ENCODE measurements at regions not wholly inside any gene's neighbourhood (a gene's known extent, or its start where the extent isn't known, plus 50 kb on each side); places are given as distances from the start of the nearest gene placed in this dataset.

GRCh38 chr10:24118246-24118645 is 90.7 kb upstream of the KIAA1217 start:
- no peaks in the 10 kb centered on the region for H3K9me3 ChIP-seq (ENCODE audit: control insufficient read depth, insufficient read depth, low read depth, low read length)
- H2AFZ ChIP-seq (ENCODE audit: low read length), result no peak overlapping the region
- H3K4me1 ChIP-seq (ENCODE audit: control insufficient read depth, extremely low read depth, insufficient read depth, low read length), result no peaks in the 10 kb centered on the region
- no peaks in the 10 kb centered on the region for H3K36me3 ChIP-seq (ENCODE audit: control insufficient read depth, insufficient read depth, low read length)
- peak in 1 of 2 donors; percentile 1 for DNase-seq (ENCODE audit: low read depth in 2 of 2)
- no peak overlapping the region for H3K9ac ChIP-seq (ENCODE audit: insufficient read depth, low read length)
- H3K27ac ChIP-seq (ENCODE audit: insufficient read depth, low read length), result no peak overlapping the region
- H3K27me3 ChIP-seq (ENCODE audit: control insufficient read depth, insufficient read depth, low read length), result no peaks in the 10 kb centered on the region
- TF ChIP-seq CTCF (conservative IDR thresholded peaks at IDR 0.05 in 1 of 2, IDR thresholded peaks at IDR 0.05 in 1 of 2; ENCODE audit: low read depth in 1 of 2, low read length in 2 of 2) (no peak), EZH2 (IDR thresholded peaks at IDR 0.05; ENCODE audit: low read length, missing control alignments) (no peak)
- H3K79me2 ChIP-seq (ENCODE audit: control insufficient read depth, insufficient read depth, low read length), result no peaks in the 10 kb centered on the region
- H3K4me2 ChIP-seq (ENCODE audit: extremely low read depth, insufficient read depth, low read length), result no peak overlapping the region
- H4K20me1 ChIP-seq (ENCODE audit: control insufficient read depth, extremely low read depth, insufficient read depth, low read length), result no peaks in the 10 kb centered on the region
- peak overlapping the region in 1 of 4 experiments; percentile 5 for H3K4me3 ChIP-seq (replicated peaks in 1 of 4; ENCODE audit: control extremely low read depth in 1 of 4, insufficient read depth in 1 of 4, low read depth in 3 of 4, low read length in 4 of 4)

GRCh38 chr10:24119896-24120295 is 89.0 kb upstream of the KIAA1217 start:
- H3K36me3 ChIP-seq (ENCODE audit: control insufficient read depth, insufficient read depth, low read length), result no peaks in the 10 kb centered on the region
- no peaks in the 10 kb centered on the region for H3K9me3 ChIP-seq (ENCODE audit: control insufficient read depth, insufficient read depth, low read depth, low read length)
- no peaks in the 10 kb centered on the region for H3K27me3 ChIP-seq (ENCODE audit: control insufficient read depth, insufficient read depth, low read length)

GRCh38 chr10:24120646-24121045 is 88.3 kb upstream of the KIAA1217 start:
- Histone ChIP-seq H3K4me3 (replicated peaks in 1 of 4; ENCODE audit: control extremely low read depth in 1 of 4, insufficient read depth in 1 of 4, low read depth in 3 of 4, low read length in 4 of 4) (no peak overlapping the region), H3K27me3 (ENCODE audit: control insufficient read depth, insufficient read depth, low read length) (no peaks in the 10 kb centered on the region), H3K36me3 (ENCODE audit: control insufficient read depth, insufficient read depth, low read length) (no peaks in the 10 kb centered on the region), H3K9me3 (ENCODE audit: control insufficient read depth, insufficient read depth, low read depth, low read length) (no peaks in the 10 kb centered on the region), H3K79me2 (ENCODE audit: control insufficient read depth, insufficient read depth, low read length) (no peaks in the 10 kb centered on the region), H3K9ac (ENCODE audit: insufficient read depth, low read length) (no peak overlapping the region), H3K4me1 (ENCODE audit: control insufficient read depth, extremely low read depth, insufficient read depth, low read length) (no peaks in the 10 kb centered on the region), H3K4me2 (ENCODE audit: extremely low read depth, insufficient read depth, low read length) (no peak overlapping the region), H2AFZ (ENCODE audit: low read length) (no peak overlapping the region), H4K20me1 (ENCODE audit: control insufficient read depth, extremely low read depth, insufficient read depth, low read length) (no peaks in the 10 kb centered on the region), H3K27ac (ENCODE audit: insufficient read depth, low read length) (no peak overlapping the region)
- DNase-seq (ENCODE audit: low read depth in 2 of 2), result no peak
- TF ChIP-seq CTCF (conservative IDR thresholded peaks at IDR 0.05 in 1 of 2, IDR thresholded peaks at IDR 0.05 in 1 of 2; ENCODE audit: low read depth in 1 of 2, low read length in 2 of 2), result no peak
- no peak for TF ChIP-seq EZH2 (IDR thresholded peaks at IDR 0.05; ENCODE audit: low read length, missing control alignments)

More at GRCh38 chr10:24119896-24120295, 89.0 kb upstream of the KIAA1217 start:
- Histone ChIP-seq H3K9ac (ENCODE audit: insufficient read depth, low read length) (no peak overlapping the region), H3K27ac (ENCODE audit: insufficient read depth, low read length) (no peak overlapping the region), H3K4me3 (replicated peaks in 1 of 4; ENCODE audit: control extremely low read depth in 1 of 4, insufficient read depth in 1 of 4, low read depth in 3 of 4, low read length in 4 of 4) (no peak overlapping the region), H4K20me1 (ENCODE audit: control insufficient read depth, extremely low read depth, insufficient read depth, low read length) (no peaks in the 10 kb centered on the region), H3K4me1 (ENCODE audit: control insufficient read depth, extremely low read depth, insufficient read depth, low read length) (no peaks in the 10 kb centered on the region), H2AFZ (ENCODE audit: low read length) (no peak overlapping the region), H3K4me2 (ENCODE audit: extremely low read depth, insufficient read depth, low read length) (no peak overlapping the region), H3K79me2 (ENCODE audit: control insufficient read depth, insufficient read depth, low read length) (no peaks in the 10 kb centered on the region)
- no peak for TF ChIP-seq CTCF (conservative IDR thresholded peaks at IDR 0.05 in 1 of 2, IDR thresholded peaks at IDR 0.05 in 1 of 2; ENCODE audit: low read depth in 1 of 2, low read length in 2 of 2)
- no peak for TF ChIP-seq EZH2 (IDR thresholded peaks at IDR 0.05; ENCODE audit: low read length, missing control alignments)
- no peak for DNase-seq (ENCODE audit: low read depth in 2 of 2)
